Kidney (tissue), 13 donors: ENCODE measurements at regions not wholly inside any gene's neighbourhood (a gene's known extent, or its start where the extent isn't known, plus 50 kb on each side); places are given as distances from the start of the nearest gene placed in this dataset.
A peak's percentile ranks its signal among the peaks of the same experiment; 100 is the strongest.

Experiments
- DNase-seq, 5 donors: peaks; one replicate each; pipeline ENCODE4 v3.0.0-alpha.2; 2013 to 2020
- FAIRE-seq: peaks from 2 replicates; lab custom pipeline; 2012; peaks lifted over from hg19 to GRCh38; lab: Jason Lieb, UNC
- H3K27ac ChIP-seq, 2 donors: one replicate each; pipeline ENCODE4 v1.7.0; 2013; ENCODE audit warnings: low read depth in 2 of 2, low read length in 2 of 2, inconsistent platforms in 1 of 2
- H3K27me3 ChIP-seq: one replicate; pipeline ENCODE4 v1.7.1; 2013; ENCODE audit warnings: low read length, inconsistent platforms; ENCODE audit not compliant: control insufficient read depth, insufficient read depth
- H3K36me3 ChIP-seq, 3 donors: one replicate each; pipeline versions ENCODE4 v1.7.0 to v1.7.1; 2013; ENCODE audit warnings: low read length in 3 of 3, control low read depth in 1 of 3, inconsistent platforms in 1 of 3; ENCODE audit not compliant: insufficient read depth in 3 of 3, control insufficient read depth in 2 of 3
- H3K4me1 ChIP-seq, 3 donors: one replicate each; pipeline versions ENCODE4 v1.7.0 to v1.7.1; 2013; ENCODE audit warnings: low read length in 3 of 3, inconsistent platforms in 1 of 3, low read depth in 1 of 3; ENCODE audit not compliant: control insufficient read depth in 2 of 3, insufficient read depth in 2 of 3
- H3K4me3 ChIP-seq, 3 donors: one replicate each; pipeline versions ENCODE4 v1.7.0 to v1.8.1; 2013; ENCODE audit warnings: low read length in 3 of 3, control low read depth in 1 of 3, inconsistent platforms in 1 of 3
- H3K9ac ChIP-seq, 3 donors: one replicate each; pipeline versions ENCODE4 v1.7.0 to v1.7.1; 2013; ENCODE audit warnings: low read length in 3 of 3, control low read depth in 1 of 3, inconsistent platforms in 1 of 3
- H3K9me3 ChIP-seq, 3 donors: one replicate each; pipeline versions ENCODE4 v1.7.0 to v1.7.1; 2013; ENCODE audit warnings: low read length in 3 of 3, control low read depth in 1 of 3, inconsistent platforms in 1 of 3; ENCODE audit not compliant: control insufficient read depth in 2 of 3, insufficient read depth in 1 of 3
- CTCF ChIP-seq: IDR thresholded peaks from 3 replicates; pipeline ENCODE4 v1.5.1; 2012; ENCODE audit warnings: mild to moderate bottlenecking, moderate library complexity, borderline replicate concordance; ENCODE audit not compliant: insufficient read depth; ENCODE audit errors: extremely low read depth
- intact Hi-C: fragments of 100-400 bp; cut with DNase I; formaldehyde crosslinking; loops from one replicate; pipeline ENCODE4 v1.11.1; 2022
- donor health status: control.
- donor health status: control.
- donor health status: control.
- donor health status: control.
- donor health status: control.
- donor health status: DM: yes; HTN: yes; CAD: no.
- donor health status: Normal renal cell carcinoma (clear cell type).

- H3K9ac ChIP-seq, result peak overlapping the region in 1 of 3 donors; percentile 2
- no peak overlapping the region for H3K27ac ChIP-seq
- no peak for TF ChIP-seq CTCF
- DNase-seq (peak; percentile 78 to 95 (median 90)), FAIRE-seq (no peak)
- no peaks in the 10 kb centered on the region for H3K9me3 ChIP-seq
- H3K4me3 ChIP-seq, result peak overlapping the region in 1 of 3 donors; percentile 2
- intact Hi-C loops, result no loop called here
- H3K27me3 ChIP-seq, result no peaks in the 10 kb centered on the region
- no peaks in the 10 kb centered on the region for H3K36me3 ChIP-seq
- peaks cover 6 to 10% (median 6%) of the 10 kb centered on the region in 3 donors for H3K4me1 ChIP-seq
Observed at GRCh38 chr15:63436872-63437375, 55.3 kb upstream of the CA12 start.

DNA sequence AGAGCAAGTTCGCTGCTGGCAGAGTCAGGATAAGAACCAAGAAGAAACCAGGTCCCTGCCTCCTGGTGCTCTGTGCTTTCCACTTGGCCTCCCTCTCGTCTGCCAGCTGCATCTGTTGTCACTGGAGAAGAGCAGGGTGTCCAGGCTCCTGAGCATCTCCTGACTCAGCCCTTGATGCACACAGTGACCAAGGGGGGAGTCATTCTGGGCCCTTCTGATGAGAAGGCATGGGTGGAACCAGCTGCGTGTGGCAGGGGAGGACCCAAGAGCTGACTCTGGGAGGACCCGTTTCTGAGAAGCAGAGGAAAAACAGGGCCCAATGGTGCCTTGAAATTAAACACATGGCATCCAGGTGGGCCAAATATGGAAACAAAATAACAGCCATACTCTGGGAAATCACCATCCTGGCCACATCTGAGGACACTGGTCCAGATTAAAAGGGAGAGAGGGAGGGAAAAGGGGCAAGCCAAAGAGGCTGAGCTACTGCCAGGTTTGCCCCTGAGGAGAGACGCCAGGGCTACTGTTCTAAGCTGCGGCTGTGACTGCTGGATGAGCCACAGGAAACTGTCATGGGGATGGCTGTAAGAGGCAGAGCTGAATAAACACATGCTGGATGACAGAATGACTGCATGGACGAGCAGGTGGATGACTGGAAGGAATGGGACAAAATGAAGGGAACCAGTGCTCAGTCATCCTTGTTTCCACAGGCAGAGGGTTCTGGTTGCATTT, 58.1 kb upstream of the CA12 start:
- Histone ChIP-seq H3K9ac (no peak overlapping the region), H3K4me3 (no peak overlapping the region), H3K27me3 (no peaks in the 10 kb centered on the region), H3K27ac (no peak overlapping the region), H3K36me3 (no peaks in the 10 kb centered on the region), H3K4me1 (peaks cover 4 to 12% (median 6%) of the 10 kb centered on the region in 3 donors), H3K9me3 (no peaks in the 10 kb centered on the region)
- no peak for FAIRE-seq
- DNase-seq, result no peak
- no peak for TF ChIP-seq CTCF
- intact Hi-C loops, result no loop called here

DNA sequence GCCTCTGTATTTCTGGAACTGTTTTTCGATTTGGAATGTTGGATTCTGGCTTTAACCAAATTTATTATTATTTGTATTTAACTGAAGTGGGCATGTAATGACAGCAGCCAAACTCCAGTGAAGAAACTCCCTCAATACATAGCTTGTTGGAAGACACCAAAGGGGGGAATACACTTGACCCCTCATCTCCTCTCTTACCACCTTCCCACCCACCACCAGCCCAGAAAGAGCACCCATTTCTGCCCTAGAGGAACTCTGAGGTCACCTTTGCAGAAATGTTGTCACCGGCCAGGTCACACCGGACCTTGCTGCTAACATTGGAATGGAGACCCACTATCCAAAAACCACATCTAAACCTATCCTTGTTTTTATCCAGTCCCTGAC, 58.6 kb upstream of the CA12 start:
- no peaks in the 10 kb centered on the region for H3K27me3 ChIP-seq
- FAIRE-seq (no peak), DNase-seq (no peak)
- intact Hi-C loops, result no loop called here
- no peaks in the 10 kb centered on the region for H3K36me3 ChIP-seq
- H3K4me1 ChIP-seq, result peaks cover 0 to 12% (median 6%) of the 10 kb centered on the region in 3 donors
- no peak for TF ChIP-seq CTCF
- H3K4me3 ChIP-seq, result no peak overlapping the region
- no peak overlapping the region for H3K9ac ChIP-seq
- H3K9me3 ChIP-seq, result no peaks in the 10 kb centered on the region
- no peak overlapping the region for H3K27ac ChIP-seq
